Endothelial cell of umbilical vein (primary cell): ENCODE measurements at regions not wholly inside any gene's neighbourhood (a gene's known extent, or its start where the extent isn't known, plus 50 kb on each side); places are given as distances from the start of the nearest gene placed in this dataset.

ENCODE experiments used
- BruUV-seq: library from RNA; stranded (reverse); fragments of 400-500 nt; replicated peaks from 2 replicates; lab custom pipeline; 2021; lab: Mats Ljungman, UMichigan
- CTCF ChIA-PET: fragments of 300-600, 350-600 bp; sonication (Branson Sonifier 250); formaldehyde crosslinking; loops from one replicate; lab custom pipeline; 2021; ENCODE audit warnings: antibody characterized with exemption, inconsistent platforms; lab: Charles Lee
- POLR2A ChIA-PET: fragments of 300-600, 350-600 bp; sonication (Branson Sonifier 250); formaldehyde crosslinking; loops from one replicate; lab custom pipeline; 2021; ENCODE audit warnings: antibody characterized with exemption, inconsistent platforms; lab: Charles Lee
- DNase-seq: peaks from one replicate; pipeline ENCODE4 v3.0.0-alpha.2; 2011; ENCODE audit warnings: low read depth, low spot score
- FAIRE-seq: peaks from 2 replicates; lab custom pipeline; 2011; peaks lifted over from hg19 to GRCh38; lab: Jason Lieb, UNC
- H2AFZ ChIP-seq: 2 replicates; pipeline ENCODE4 v1.6.0; 2012; ENCODE audit warnings: low read depth, low read length, control low read depth, inconsistent platforms
- H3K27ac ChIP-seq: 2 replicates; pipeline ENCODE4 v1.5.1; 2011; ENCODE audit warnings: low read depth, mild to moderate bottlenecking, control low read depth, low read length, moderate library complexity; ENCODE audit not compliant: insufficient read depth
- H3K27me3 ChIP-seq, 2 experiments: 2 replicates each; pipeline versions ENCODE4 v1.6.0 to v1.6.1; 2011; ENCODE audit warnings: low read length in 2 of 2, mixed read lengths in 1 of 2; ENCODE audit not compliant: control insufficient read depth in 2 of 2, insufficient read depth in 2 of 2
- H3K36me3 ChIP-seq, 2 experiments: 2 replicates in 1 of 2; 3 replicates in 1 of 2; pipeline ENCODE4 v1.5.1; 2011; ENCODE audit warnings: low read length in 2 of 2, mild to moderate bottlenecking in 1 of 2, moderate library complexity in 1 of 2; ENCODE audit not compliant: control insufficient read depth in 2 of 2, insufficient read depth in 2 of 2; ENCODE audit errors: extremely low read depth in 1 of 2
- H3K4me1 ChIP-seq: 3 replicates; pipeline ENCODE4 v1.5.1; 2011; ENCODE audit warnings: mild to moderate bottlenecking, low read length; ENCODE audit not compliant: control insufficient read depth, insufficient read depth; ENCODE audit errors: extremely low read depth
- H3K4me2 ChIP-seq: 2 replicates; pipeline ENCODE4 v1.6.1; 2011; ENCODE audit warnings: low read length, control low read depth, mixed read lengths; ENCODE audit not compliant: insufficient read depth
- H3K4me3 ChIP-seq, 3 experiments: fragments of 200-600 bp in 1 of 3; sonication (generic), shearing (Covaris generic) in 1 of 3; replicated peaks in 1 of 3; 2 replicates each; pipeline ENCODE4 v1.5.1; 2011 to 2016; ENCODE audit warnings: control low read depth in 3 of 3, low read length in 3 of 3, mild to moderate bottlenecking in 2 of 3, inconsistent platforms in 1 of 3, low read depth in 1 of 3, moderate library complexity in 1 of 3; ENCODE audit not compliant: insufficient read depth in 1 of 3
- H3K79me2 ChIP-seq: 2 replicates; pipeline ENCODE4 v1.6.0; 2012; ENCODE audit warnings: low read length, inconsistent platforms; ENCODE audit not compliant: control insufficient read depth, insufficient read depth
- H3K9ac ChIP-seq: replicated peaks from 2 replicates; pipeline ENCODE3; 2011; ENCODE audit warnings: low read length, control low read depth; ENCODE audit not compliant: insufficient read depth; ENCODE audit errors: extremely low read depth
- H3K9me1 ChIP-seq: replicated peaks from 3 replicates; pipeline ENCODE4 v1.6.0; 2011; ENCODE audit warnings: mild to moderate bottlenecking, low read length; ENCODE audit not compliant: control insufficient read depth, insufficient read depth; ENCODE audit errors: extremely low read depth
- H3K9me3 ChIP-seq: replicated peaks from 2 replicates; pipeline ENCODE4 v1.5.1; 2012; ENCODE audit warnings: low read length, inconsistent platforms; ENCODE audit not compliant: control insufficient read depth, insufficient read depth
- H4K20me1 ChIP-seq: replicated peaks from 2 replicates; pipeline ENCODE3; 2011; ENCODE audit warnings: mild to moderate bottlenecking, low read length; ENCODE audit not compliant: control insufficient read depth, insufficient read depth; ENCODE audit errors: extremely low read depth
- CTCF ChIP-seq, 2 donors: IDR thresholded peaks; 1 replicate in 1 of 2; 2 replicates in 1 of 2; pipeline ENCODE4 v1.5.1; 2011; ENCODE audit warnings: low read length in 2 of 2, mild to moderate bottlenecking in 2 of 2, moderate library complexity in 2 of 2, control low read depth in 1 of 2, inconsistent platforms in 1 of 2, low read depth in 1 of 2; ENCODE audit not compliant: insufficient read depth in 1 of 2; ENCODE audit errors: extremely low read depth in 1 of 2
- EZH2 ChIP-seq: IDR thresholded peaks from 2 replicates; pipeline ENCODE4 v1.6.1; 2012; ENCODE audit warnings: borderline replicate concordance, low read depth, mild to moderate bottlenecking, moderate library complexity, low read length, inconsistent platforms; ENCODE audit not compliant: severe bottlenecking
- FOS ChIP-seq: IDR thresholded peaks from 2 replicates; pipeline ENCODE4 v1.6.1; 2011; ENCODE audit warnings: mild to moderate bottlenecking, low read length, moderate library complexity, borderline replicate concordance; ENCODE audit not compliant: insufficient read depth
- GATA2 ChIP-seq: IDR thresholded peaks from 2 replicates; pipeline ENCODE4 v1.7.0; 2011; ENCODE audit warnings: low read depth, mild to moderate bottlenecking, moderate library complexity, mixed read lengths, low read length; ENCODE audit not compliant: insufficient read length, insufficient read depth
- JUN ChIP-seq: IDR thresholded peaks from 2 replicates; pipeline ENCODE4 v1.6.1; 2011; ENCODE audit warnings: borderline replicate concordance, low read depth; ENCODE audit not compliant: insufficient read length, insufficient read depth
- MAX ChIP-seq: IDR thresholded peaks from 2 replicates; pipeline ENCODE4 v1.6.1; 2011; ENCODE audit not compliant: insufficient read depth, insufficient read length
- MYC ChIP-seq: IDR thresholded peaks from one replicate; pipeline ENCODE4 v1.6.1; 2011; ENCODE audit warnings: mild to moderate bottlenecking, low read depth, low read length
- POLR2A ChIP-seq: IDR thresholded peaks from 2 replicates; pipeline ENCODE4 v1.6.1; 2012; ENCODE audit warnings: low read depth, mild to moderate bottlenecking, control low read depth, low read length
- POLR2AphosphoS5 ChIP-seq: IDR thresholded peaks from 2 replicates; pipeline ENCODE4 v1.6.1; 2012; ENCODE audit warnings: low read depth, mild to moderate bottlenecking, control low read depth, low read length, moderate library complexity; ENCODE audit not compliant: insufficient read depth
- dilution Hi-C: fragments of 300-500 bp; cut with MboI; formaldehyde crosslinking; loops from one replicate; pipeline ENCODE4 v1.15.0; 2019; ENCODE audit warnings: low sequenced_read_pairs; ENCODE audit not compliant: extremely low pct_ligation_motif_present
- intact Hi-C: fragments of 100-400 bp; cut with micrococcal nuclease; formaldehyde crosslinking; loops from one replicate; pipeline ENCODE4 v1.10.0; 2022

GRCh38 chr15:46934851-46935250 is 782.5 kb upstream of the SEMA6D start:
- ChIA-PET POLR2A (no interaction called here), CTCF (no interaction called here)
- Histone ChIP-seq H3K4me1 (no peaks in the 10 kb centered on the region), H3K9me1 (no peaks in the 10 kb centered on the region), H3K36me3 (no peaks in the 10 kb centered on the region), H2AFZ (no peak overlapping the region), H3K4me2 (no peak overlapping the region), H3K9me3 (no peaks in the 10 kb centered on the region), H3K27me3 (no peaks in the 10 kb centered on the region), H3K9ac (no peak overlapping the region), H3K4me3 (no peak overlapping the region), H4K20me1 (no peaks in the 10 kb centered on the region), H3K79me2 (no peaks in the 10 kb centered on the region), H3K27ac (no peak overlapping the region)
- FAIRE-seq (no peak), DNase-seq (no peak)
- intact Hi-C loops (no loop called here), dilution Hi-C loops (no loop called here)
- no TSS peak for BruUV-seq
- TF ChIP-seq POLR2AphosphoS5 (no peak), EZH2 (no peak), MAX (no peak), JUN (no peak), GATA2 (no peak), CTCF (IDR thresholded peaks at IDR 0.05; ENCODE audit: extremely low read depth in 1 of 2, insufficient read depth in 1 of 2, low read depth in 1 of 2, low read length in 2 of 2) (no peak), MYC (no peak), FOS (no peak), POLR2A (no peak)
